ENCODE measurements at regions not wholly inside any gene's neighbourhood (a gene's known extent, or its start where the extent isn't known, plus 50 kb on each side); places are given as distances from the start of the nearest gene placed in this dataset.

DNA sequence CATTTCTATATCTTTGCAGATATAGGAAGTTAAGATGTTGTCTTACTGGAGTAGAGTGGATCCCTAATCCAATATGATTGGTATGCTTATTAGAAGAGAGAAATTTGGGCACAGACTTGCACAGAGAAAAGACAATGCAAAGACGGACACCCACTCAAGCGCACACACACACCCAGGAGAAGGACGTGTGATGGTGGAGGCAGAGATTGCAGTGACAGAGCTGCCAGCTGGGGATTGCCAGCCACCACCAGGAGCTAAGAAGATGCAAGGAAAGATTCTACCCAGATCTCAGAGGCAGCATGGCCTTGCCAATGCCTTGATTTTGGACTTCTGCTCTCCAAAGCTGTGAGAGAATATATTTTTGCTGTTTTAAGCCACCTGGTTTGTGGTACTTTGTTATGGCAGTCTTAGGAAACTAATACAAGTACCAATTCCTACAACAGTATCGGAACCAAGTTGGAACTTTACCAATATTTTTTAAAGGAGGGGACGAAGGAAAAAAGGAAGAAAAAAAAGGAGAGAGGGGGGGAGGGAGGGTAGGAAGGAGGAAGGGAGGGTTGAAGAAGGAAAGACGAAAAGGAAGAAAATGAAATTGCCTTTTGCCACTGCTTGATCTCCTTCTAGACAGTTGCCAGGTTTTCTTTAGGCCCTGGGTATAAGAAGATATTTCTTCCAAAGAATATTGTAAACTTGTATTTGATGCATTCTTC lies 334.0 kb downstream of the BUD13 start:
- DNase-seq, result no peak

DNA sequence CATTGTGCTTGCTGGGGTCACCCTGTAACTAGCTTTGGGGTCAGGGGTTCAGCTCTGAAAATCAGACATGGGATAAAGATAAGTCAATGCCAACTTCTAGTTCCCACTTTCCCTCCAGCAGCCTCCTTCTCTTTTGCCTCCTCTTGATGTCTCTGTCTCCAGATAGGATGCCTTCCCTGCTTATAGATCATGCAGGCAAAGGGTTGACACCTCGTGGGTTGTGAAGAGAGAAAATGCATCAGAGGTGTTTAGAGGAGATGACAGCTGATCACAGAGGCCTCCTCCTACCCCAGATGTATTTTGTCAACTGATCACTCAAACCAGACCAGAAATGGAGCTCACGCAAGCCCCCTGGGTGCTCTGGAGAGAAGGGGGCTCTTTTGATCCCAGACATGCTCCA lies 337.8 kb downstream of the BUD13 start:
- no peak for DNase-seq

DNA sequence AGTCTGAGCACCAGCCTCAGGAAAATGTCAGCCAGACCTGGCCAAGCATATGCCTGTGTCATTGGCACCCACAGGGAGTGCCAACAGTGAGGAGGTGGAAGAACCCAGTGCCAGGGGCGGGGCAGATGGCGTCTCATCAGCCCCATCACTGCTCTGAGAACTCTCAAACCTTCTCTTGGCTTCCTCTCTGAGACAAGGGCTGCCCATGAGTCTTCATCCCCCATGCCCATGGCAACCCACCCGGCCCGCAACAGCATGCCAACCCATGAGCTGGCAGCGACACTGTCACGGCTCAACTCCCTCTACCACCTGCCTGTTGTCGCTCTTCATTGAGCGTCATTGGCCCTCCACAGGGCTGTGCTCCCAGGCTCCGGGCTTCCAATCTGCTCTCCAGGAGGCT lies 340.5 kb downstream of the BUD13 start:
- DNase-seq, result no peak

DNA sequence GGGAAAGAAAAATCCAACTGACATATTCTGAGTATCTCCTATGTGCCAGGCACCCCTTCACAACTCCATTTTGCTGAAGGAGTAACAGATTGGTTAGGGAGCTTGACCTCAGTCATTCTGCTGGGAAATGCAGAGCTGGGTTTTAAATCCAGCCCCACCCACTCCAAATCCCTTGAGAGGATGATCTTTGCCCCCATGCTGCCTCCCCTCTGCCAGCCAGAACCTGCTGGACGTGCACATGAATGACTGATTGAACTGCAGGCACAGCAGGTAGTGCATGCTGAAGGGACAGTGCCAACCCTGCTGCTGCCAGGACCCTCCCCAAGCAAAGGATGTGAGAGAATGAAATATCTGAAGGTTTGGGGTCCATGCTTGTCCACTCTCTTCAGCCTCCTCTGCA lies 340.9 kb downstream of the BUD13 start:
- no peak for DNase-seq

DNA sequence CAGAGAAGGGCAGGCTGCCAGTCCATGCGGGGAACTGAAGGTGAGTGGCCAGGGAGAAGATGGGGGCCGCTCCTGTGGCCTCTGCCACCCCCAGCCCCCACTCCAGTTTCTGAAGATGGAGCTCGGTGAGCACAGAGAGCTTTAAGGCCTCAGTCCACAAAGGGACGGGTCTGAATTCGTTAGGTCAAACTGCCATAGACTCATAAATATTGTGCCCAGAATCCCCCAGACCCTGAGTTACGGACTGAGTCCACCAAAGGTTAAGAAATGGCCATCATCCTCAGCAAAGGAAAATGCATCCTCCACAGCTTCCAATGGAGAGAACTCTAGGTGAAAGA lies 344.2 kb downstream of the BUD13 start:
- no peak for DNase-seq

DNA sequence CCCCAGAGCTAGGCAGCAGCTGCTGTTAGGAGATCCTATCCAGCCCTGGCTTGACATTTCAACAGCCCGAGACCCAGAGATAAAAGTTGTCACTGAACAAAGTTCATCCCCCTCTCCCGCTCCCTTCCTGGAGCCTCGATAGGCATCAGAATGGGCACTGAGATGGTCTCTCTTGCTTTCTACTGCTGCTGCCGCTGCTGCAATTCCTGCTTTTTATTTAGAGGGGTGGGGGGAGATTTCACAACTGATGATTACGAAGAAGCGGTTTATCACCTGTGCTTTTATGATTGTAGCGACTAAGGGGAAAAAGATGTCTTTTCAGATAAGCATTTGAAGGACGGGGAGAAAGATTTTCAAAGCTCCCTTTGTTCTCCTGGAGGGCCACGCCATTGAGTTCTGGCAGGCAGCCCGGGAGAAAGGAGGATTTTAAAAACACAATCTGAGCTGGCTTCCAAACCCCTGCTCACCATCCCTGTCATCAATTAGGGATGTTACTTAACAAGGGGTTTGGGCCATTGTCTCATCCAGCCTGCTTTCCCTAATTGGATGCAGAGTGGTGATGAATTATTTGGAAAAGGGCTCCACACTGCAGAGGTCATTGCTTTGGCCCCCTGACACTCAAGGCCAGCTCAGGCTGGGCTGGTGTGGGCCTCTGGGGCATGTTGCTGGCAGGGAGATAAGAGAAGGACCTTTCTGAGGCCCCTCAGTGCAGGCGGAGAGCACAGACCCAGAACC lies 344.7 kb downstream of the BUD13 start:
- DNase-seq, result no peak

DNA sequence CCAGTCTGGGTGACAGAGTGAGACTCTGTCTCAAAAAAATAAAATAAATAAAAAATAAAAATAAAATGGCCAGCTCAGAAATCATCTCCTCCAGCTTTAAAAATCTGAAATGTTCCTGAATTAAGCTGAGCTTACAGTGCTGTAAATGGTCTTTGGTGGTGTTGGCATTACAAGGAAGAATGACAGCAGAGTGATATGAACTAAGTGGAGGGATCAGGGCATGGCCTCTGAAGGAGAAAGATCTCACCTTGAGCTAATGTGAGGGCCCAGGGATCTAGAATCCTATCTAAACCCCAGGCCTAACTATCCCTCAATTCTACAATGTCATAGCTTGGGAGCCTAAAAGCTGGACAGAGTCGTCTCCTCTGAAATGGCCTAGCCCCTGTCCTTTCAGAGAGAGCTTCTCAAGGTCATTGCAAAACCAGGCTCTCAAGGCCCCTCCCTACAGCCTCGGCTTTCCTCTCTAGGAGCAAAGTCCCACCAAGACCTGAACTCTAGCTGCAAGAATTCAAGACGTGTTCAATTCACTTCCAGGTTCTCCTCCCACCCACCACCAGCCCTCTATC lies 345.4 kb downstream of the BUD13 start:
- DNase-seq, result no peak

DNA sequence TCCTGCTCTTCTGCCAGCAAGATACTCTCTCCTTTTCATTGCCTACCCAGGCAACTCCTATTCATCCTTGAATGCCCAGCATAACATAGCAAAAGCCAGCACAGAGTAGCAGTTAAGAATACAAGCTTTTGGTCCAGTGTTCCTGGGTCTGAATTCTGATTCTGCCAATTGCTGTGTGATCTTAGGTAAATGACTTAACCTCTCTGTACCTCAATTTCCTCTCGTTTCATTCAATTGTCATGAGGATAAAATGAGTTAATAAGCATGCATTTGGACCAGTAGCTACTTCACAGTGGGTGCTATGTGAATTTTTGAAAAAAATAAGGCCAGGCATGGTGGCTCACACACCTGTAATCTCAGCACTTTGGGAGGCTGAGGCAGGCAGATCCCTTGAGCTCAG lies 346.0 kb downstream of the BUD13 start:
- DNase-seq, result no peak

DNA sequence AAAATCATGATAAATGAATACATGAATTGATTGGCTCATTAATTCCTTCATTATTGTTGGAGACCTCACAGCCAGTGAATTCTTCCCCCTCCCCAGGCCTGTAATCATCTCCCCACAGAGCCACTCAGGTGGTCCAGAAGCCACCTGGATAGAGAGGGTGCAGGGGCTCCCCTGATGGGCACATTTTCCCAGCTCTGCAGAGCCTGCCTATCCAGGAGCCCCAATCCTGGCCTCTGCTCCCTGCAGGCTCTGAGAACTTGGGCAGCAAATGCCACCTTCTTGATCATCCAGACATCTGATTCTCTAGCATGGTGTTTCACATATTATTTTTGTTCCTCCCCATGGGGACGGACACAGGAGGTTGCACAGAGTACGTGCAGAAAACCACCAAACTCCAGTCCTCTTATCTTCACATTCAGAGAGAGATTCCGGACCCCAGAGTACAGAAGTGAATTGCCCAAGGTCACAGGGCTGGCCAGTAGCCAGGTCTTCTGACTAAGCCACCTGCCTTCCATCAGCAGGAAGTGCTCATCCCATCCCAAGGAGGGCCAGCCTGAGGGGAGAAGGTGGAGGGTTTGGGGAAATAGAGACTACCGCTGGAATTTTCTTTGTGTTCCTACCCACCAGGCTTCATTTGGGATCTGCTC lies 348.0 kb downstream of the BUD13 start:
- DNase-seq, result no peak

DNA sequence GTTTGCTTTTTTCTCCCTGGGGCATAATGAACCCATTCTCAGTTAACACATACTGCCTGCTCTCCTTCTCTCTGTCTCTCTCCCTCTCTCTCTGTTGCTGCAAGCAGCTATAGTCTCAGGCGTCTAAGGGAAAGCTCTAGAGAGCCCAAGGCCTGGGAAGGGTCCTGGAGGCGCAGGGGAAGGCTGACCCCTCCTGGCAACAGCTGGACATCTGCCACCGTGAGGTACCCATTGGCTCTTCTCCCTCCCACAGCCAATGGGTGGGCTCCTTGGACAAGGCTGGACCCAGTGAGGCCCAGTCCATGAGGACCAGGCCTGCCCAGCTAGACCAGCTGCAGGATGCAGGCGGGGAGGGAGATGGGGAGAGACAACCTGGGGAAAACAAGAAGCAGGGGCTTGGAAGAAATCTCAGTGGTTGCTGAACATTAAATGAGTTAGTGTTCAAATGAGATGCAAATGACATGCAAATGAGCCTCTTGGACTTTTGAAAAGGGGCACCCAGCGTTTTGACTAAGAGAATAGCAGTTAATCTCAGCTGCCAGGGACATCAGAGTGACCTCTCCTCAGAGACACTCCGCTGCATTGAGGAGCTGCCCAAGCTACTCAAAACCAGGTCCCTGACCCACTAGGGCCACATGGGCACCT lies 349.7 kb downstream of the BUD13 start:
- no peak for DNase-seq

DNA sequence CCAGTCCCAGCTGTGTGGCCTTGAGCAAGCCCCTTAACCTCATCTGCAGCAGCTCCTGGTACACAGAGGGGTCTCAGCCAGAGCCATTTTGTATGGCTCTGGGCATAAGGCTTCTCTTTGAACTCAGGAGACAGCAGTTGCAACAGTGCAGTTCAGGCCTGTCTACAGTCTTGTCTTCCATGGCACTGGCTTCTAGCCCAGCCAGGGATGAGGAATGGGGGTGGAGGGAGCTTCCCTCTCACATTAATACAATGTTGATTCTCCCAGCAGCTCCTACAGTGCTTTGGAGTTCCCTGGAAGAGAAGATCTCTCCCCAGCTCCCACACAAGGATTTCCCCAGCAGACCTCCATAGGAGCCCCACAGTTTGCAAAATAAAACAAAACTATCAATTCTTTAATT lies 350.2 kb downstream of the BUD13 start:
- no peak for DNase-seq

DNA sequence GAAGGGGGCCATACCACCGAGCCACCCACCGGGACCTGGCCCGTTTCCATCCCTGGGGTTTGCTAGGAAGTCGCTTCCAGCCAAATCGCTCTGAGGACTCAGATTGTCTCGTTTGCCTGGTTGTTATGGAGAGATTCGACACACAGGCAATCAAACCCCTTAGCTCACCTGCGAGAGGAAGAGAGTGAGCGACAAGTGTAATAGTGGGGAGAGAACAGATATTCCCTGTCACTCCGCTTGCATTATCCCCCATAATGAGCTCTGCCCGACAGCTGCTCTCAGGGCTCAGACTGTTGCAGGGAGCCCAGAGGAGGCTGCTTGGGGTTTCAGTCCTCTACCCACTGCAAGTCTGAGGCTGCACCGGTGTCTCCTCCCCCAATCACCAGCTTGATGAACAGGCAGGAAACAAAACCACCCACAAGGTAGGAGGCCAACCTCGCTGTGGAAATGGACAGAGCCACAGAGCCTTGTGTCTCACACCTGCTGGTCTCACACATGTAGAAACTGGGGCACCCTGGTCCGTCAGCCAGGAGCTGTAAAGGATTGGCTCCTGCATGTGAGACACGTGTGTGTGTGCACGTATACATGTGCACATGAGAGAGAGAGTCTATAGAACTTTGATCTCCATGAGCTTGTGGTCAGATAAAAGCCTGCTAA lies 351.1 kb downstream of the BUD13 start:
- DNase-seq, result no peak

DNA sequence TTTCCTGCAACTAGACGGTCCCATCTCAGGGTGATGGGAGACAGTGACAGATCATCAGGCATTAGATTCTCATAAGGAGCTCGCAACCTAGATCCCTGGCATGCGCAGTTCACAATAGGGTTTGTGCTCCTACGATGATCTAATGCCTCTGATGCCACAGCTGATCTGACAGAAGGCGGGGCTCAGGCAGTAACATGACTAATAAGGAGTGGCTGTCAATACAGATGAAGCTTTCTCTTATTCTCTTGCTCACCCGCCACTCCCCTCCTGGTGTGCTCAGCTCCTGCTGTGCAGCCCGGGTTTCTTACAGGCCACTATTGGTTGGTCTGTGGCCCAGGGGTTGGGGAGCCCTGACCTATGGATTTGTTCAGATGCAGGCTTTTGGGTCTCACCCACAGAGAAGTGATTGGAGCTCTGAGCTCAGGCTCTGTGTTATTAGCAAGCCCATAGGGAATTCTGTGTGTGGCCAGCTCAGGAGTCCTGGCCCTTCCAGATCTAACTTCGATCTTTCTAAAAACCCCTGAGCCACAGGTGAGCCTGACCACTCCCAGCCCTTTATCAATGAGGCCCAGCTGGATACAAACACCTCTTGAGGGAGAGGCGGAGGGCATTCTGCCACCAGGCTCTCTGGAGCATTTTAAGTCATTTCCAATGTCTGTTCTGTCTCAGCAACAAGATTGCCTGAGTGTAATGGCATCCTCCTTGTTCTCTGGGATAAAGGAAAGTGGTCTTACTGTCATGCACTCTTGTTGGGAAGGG lies 351.8 kb downstream of the BUD13 start:
- no peak for DNase-seq

DNA sequence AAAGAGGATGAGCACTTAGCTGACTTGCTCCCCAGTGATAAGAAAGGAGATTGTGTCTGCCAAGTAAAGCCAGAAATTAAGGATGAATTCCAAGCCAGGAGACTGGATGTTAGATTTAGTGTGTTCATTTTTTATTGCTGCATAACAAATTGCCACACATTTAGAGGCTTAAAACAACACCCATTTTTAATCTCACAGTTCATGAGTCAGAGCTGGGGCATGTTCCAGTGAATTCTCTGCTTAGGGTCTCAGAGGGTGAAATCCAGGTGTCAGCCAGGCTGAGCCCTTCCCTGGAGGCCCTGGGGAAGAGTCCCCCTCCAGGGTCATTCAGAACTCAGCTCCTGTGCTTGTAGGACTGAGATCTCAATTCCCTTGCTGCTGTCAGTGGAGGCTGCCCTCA lies 352.8 kb downstream of the BUD13 start:
- DNase-seq, result no peak

DNA sequence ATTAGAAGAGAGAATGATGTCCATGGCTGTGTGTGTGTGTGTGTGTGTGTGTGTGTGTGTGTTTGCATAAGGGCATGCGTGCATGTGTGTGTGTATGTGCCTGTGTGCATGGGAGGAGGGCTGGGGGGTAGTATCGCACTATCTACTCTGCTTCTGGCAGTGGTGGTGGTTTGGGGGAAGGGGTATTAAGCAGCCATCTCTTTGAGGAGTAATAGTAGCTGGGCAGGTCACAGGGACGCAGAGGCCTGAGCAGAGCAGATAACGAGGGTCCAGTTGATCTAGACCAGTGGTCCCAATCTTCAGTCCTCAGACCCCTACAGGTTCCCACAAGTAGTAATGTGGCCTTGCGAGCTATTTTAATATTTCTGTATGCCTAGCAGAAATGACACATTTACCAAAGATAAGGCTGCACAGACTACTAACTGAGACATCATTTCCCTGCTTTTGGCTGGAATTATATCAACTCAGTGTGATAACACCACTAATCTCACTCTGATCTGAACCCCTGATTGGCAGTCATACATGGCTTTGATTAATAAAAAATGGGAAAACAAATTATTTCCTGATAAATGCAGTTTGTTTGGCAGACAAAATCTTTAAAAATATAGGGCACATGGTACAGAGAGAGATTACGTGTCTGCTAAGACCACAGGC lies 354.3 kb downstream of the BUD13 start:
- DNase-seq, result no peak

DNA sequence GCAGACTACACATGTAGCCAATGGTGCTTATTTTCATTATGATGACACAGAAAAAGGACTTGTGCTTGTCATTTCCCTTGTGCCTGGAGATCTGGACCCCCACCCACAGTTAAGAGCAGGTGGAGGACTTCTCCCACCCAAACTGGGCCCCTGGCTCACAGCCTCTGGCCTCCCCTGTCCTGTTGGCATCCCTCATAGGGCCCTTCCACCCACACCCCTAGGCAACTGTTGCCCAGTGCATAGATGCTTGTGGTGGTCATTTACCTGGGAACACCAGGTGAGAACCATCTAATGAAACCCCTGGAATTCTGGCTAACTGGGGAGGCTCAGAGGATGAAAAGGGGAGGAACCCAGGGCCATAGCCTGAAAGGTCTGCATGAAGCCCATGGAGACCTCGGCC lies 355.9 kb downstream of the BUD13 start:
- no peak for DNase-seq

DNA sequence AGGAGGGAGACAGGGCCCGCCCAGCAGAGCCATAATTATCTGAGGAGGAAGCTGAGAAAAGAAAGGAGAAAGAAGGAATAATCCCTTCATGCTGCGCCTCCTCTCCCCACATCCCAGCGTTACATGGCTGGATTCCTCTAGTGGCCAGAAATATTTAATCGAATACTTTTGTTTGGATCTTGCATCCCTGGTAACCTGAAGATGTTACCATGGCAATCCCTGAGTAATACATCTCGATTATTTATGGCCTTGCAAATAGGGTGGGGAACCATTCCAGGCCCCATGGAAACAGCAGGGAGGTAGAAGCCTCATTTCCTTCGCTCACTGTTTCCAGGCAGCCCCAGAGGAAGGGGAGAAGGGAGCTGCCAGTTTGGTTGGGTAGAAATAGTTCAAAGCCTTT lies 357.7 kb downstream of the BUD13 start:
- no peak for DNase-seq

DNA sequence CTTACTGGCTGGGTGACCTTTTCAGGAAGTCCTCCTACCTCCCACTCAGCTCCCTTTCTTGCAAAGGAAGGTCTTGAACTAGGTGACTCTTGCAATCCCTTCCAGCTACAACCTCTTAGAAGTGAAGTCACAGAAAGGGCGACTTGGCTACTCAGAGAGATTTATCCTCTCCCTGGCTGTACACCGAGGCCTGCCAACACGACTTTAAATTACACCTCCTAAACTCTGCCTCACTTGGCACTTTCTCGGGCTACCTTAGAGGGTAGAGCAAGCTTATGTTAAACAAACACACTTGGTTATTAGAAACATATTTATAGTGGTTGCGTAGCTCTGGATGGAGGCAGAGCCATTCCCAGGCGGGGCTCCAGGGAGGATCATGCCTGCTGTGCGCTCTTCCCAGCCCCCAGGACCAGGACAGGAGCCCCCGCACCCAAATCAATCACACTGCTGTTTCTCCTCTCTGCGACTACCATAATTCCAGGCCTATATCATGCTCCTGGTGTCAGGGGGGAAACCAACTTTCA lies 358.4 kb downstream of the BUD13 start:
- peak in 1 of 2 donors; percentile 1 for DNase-seq

DNA sequence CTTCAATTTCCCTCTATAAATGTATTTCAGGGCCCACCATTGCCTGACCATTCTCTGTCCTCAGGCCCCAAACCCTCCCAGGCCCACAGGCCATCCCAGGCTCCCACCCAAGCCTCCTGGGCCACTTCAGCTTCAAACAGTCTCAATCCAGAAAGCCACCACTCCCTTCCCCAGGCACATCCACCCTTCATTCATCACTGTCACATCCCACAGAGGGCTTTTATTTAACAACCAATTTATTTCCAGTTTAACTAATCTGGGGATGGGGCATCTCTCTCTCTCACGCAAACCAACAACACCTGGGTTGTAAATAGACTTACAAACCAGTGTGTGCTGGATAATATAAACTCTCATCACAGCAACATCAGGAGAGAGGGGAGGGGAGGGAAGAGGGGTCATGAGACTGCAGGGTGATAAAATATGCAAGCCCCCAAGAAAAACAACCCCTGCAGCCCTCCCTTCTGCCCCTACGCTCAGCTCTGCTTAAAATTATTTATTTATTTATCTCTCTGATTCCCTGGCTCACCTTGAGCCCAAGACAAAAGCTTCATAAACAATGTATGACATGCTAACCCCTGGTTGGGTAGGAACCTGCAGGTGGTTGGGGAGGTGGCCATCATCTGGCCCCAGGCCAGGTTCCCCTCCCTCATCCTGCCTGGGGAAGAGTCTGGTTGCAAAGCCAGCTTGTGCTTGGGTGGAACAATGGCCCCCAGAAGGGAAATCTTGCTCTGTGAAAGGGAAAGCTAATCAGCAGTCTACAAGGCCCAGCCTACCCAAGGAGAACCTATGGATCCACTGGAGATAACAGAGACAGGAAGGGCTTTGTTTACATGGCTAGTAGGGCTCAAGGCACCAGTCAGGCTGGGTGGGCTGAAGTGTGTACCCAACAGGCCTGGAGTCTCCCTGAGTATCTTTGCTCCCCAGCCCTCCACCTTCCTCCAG lies 359.2 kb downstream of the BUD13 start:
- DNase-seq, result no peak
